CD8-positive, alpha-beta memory T cell (primary cell): ENCODE measurements at regions not wholly inside any gene's neighbourhood (a gene's known extent, or its start where the extent isn't known, plus 50 kb on each side); places are given as distances from the start of the nearest gene placed in this dataset.

Experiments used
- CTCF ChIA-PET: fragments of 350-600 bp; sonication (Branson Sonifier 250); formaldehyde crosslinking; loops from one replicate; lab custom pipeline; 2021; ENCODE audit warnings: antibody characterized with exemption; lab: Charles Lee
- POLR2A ChIA-PET: fragments of 350-600 bp; sonication (Branson Sonifier 250); formaldehyde crosslinking; loops from one replicate; lab custom pipeline; 2021; ENCODE audit warnings: antibody characterized with exemption; lab: Charles Lee
- DNase-seq, 5 donors: peaks; one replicate each; pipeline versions ENCODE4 v3.0.0 to v3.0.0-alpha.2; 2020 to 2022; ENCODE audit warnings: mixed read lengths in 1 of 5
- H3K27ac ChIP-seq: one replicate; pipeline ENCODE4 v1.7.0; 2013; ENCODE audit warnings: low read depth, mild to moderate bottlenecking, low read length, moderate library complexity
- H3K27me3 ChIP-seq: 2 replicates; pipeline ENCODE4 v1.7.0; 2013; ENCODE audit warnings: low read length, mild to moderate bottlenecking; ENCODE audit not compliant: insufficient read depth, poor library complexity, severe bottlenecking
- H3K36me3 ChIP-seq: 2 replicates; pipeline ENCODE4 v1.7.0; 2013; ENCODE audit warnings: mild to moderate bottlenecking, low read length, moderate library complexity; ENCODE audit not compliant: insufficient read depth
- H3K4me1 ChIP-seq: 2 replicates; pipeline ENCODE4 v1.7.0; 2013; ENCODE audit warnings: mild to moderate bottlenecking, low read length, moderate library complexity; ENCODE audit not compliant: insufficient read depth
- H3K4me3 ChIP-seq: 2 replicates; pipeline ENCODE4 v1.7.0; 2013; ENCODE audit warnings: mild to moderate bottlenecking, low read length
- H3K9me3 ChIP-seq: 2 replicates; pipeline ENCODE4 v1.7.0; 2013; ENCODE audit warnings: mild to moderate bottlenecking, low read length
- H3K27ac Mint-ChIP-seq, 8 donors: one replicate each; pipeline ENCODE4 v1.8.0; 2020 to 2021; ENCODE audit warnings: mixed read lengths in 8 of 8, mild to moderate bottlenecking in 6 of 8, inconsistent platforms in 3 of 8, moderate library complexity in 3 of 8
- H3K27me3 Mint-ChIP-seq, 2 donors: one replicate each; pipeline ENCODE4 v1.8.0; 2020 to 2021; ENCODE audit warnings: mixed read lengths in 2 of 2, mild to moderate bottlenecking in 1 of 2, moderate library complexity in 1 of 2
- H3K36me3 Mint-ChIP-seq, 3 donors: one replicate each; pipeline ENCODE4 v1.8.0; 2020 to 2021; ENCODE audit warnings: mixed read lengths in 3 of 3, inconsistent platforms in 1 of 3, mild to moderate bottlenecking in 1 of 3
- H3K4me1 Mint-ChIP-seq, 3 donors: one replicate each; pipeline ENCODE4 v1.8.0; 2020 to 2021; ENCODE audit warnings: mixed read lengths in 3 of 3, inconsistent platforms in 1 of 3, mild to moderate bottlenecking in 1 of 3
- H3K4me3 Mint-ChIP-seq, 7 donors: one replicate each; pipeline ENCODE4 v1.8.0; 2020 to 2021; ENCODE audit warnings: mixed read lengths in 7 of 7, mild to moderate bottlenecking in 6 of 7, moderate library complexity in 4 of 7, inconsistent platforms in 2 of 7
- H3K9me3 Mint-ChIP-seq, 5 donors: one replicate each; pipeline ENCODE4 v1.8.0; 2020 to 2022; ENCODE audit warnings: mixed read lengths in 5 of 5, mild to moderate bottlenecking in 3 of 5, moderate library complexity in 2 of 5, inconsistent platforms in 1 of 5

- no peaks in the 10 kb centered on the region for H3K27me3 ChIP-seq
- no peak overlapping the region for H3K4me3 ChIP-seq
- no peak overlapping the region for H3K27ac ChIP-seq
- Mint-ChIP-seq H3K4me3 (no peak overlapping the region), H3K27me3 (peaks cover 5 to 21% of the 10 kb centered on the region in 2 donors), H3K36me3 (no peaks in the 10 kb centered on the region), H3K27ac (no peak overlapping the region), H3K9me3 (no peaks in the 10 kb centered on the region), H3K4me1 (no peaks in the 10 kb centered on the region)
- ChIA-PET POLR2A (no interaction called here), CTCF (no interaction called here)
- no peaks in the 10 kb centered on the region for H3K4me1 ChIP-seq
- DNase-seq, result no peak
- H3K9me3 ChIP-seq, result no peaks in the 10 kb centered on the region
- H3K36me3 ChIP-seq, result no peaks in the 10 kb centered on the region
These were observed 177.2 kb downstream of the SEM1 start for GRCh38 chr7:96532428-96532935.

- H3K9me3 ChIP-seq, result no peaks in the 10 kb centered on the region
- Mint-ChIP-seq H3K4me1 (no peaks in the 10 kb centered on the region), H3K27ac (no peak overlapping the region), H3K4me3 (no peak overlapping the region), H3K9me3 (no peaks in the 10 kb centered on the region), H3K36me3 (no peaks in the 10 kb centered on the region), H3K27me3 (peaks cover 5 to 29% of the 10 kb centered on the region in 2 donors)
- no peaks in the 10 kb centered on the region for H3K27me3 ChIP-seq
- H3K36me3 ChIP-seq, result no peaks in the 10 kb centered on the region
- no peak overlapping the region for H3K27ac ChIP-seq
- CTCF ChIA-PET, result no interaction called here
- no peak overlapping the region for H3K4me3 ChIP-seq
- H3K4me1 ChIP-seq, result no peaks in the 10 kb centered on the region
- POLR2A ChIA-PET, result interaction anchor here (0.6 kb wide), 1 partner anchor 455 kb away, joined by 3 read pairs; no protein-coding TSS in a partner anchor
- no peak for DNase-seq
These were observed 178.3 kb downstream of the SEM1 start for GRCh38 chr7:96531331-96531730.

GRCh38 chr7:96530786-96531185 is 178.9 kb downstream of the SEM1 start:
- Mint-ChIP-seq H3K4me3 (no peak overlapping the region), H3K36me3 (no peaks in the 10 kb centered on the region), H3K27me3 (peaks cover 5 to 32% of the 10 kb centered on the region in 2 donors), H3K4me1 (no peaks in the 10 kb centered on the region), H3K27ac (no peak overlapping the region), H3K9me3 (no peaks in the 10 kb centered on the region)
- H3K27ac ChIP-seq, result no peak overlapping the region
- no peaks in the 10 kb centered on the region for H3K4me1 ChIP-seq
- ChIA-PET POLR2A (interaction anchor here (0.6 kb wide), 1 partner anchor 455 kb away, joined by 3 read pairs; no protein-coding TSS in a partner anchor), CTCF (no interaction called here)
- no peaks in the 10 kb centered on the region for H3K27me3 ChIP-seq
- H3K4me3 ChIP-seq, result no peak overlapping the region
- no peak for DNase-seq
- H3K9me3 ChIP-seq, result no peaks in the 10 kb centered on the region
- H3K36me3 ChIP-seq, result no peaks in the 10 kb centered on the region

- Mint-ChIP-seq H3K4me1 (peaks cover 0 to 7% (median 7%) of the 10 kb centered on the region in 3 donors), H3K27ac (peak overlapping the region in 1 of 8 donors; percentile 31), H3K9me3 (peaks cover 0 to 2% (median 0%) of the 10 kb centered on the region in 5 donors), H3K36me3 (peaks cover 0 to 1% (median 0%) of the 10 kb centered on the region in 3 donors), H3K4me3 (no peak overlapping the region), H3K27me3 (peaks cover 5 to 44% of the 10 kb centered on the region in 2 donors)
- no peaks in the 10 kb centered on the region for H3K9me3 ChIP-seq
- H3K4me3 ChIP-seq, result no peak overlapping the region
- no peak overlapping the region for H3K27ac ChIP-seq
- no peaks in the 10 kb centered on the region for H3K4me1 ChIP-seq
- ChIA-PET CTCF (no interaction called here), POLR2A (no interaction called here)
- no peaks in the 10 kb centered on the region for H3K36me3 ChIP-seq
- H3K27me3 ChIP-seq, result no peaks in the 10 kb centered on the region
- DNase-seq, result no peak
These were observed 182.4 kb downstream of the SEM1 start for GRCh38 chr7:96527133-96527827.

- H3K9me3 Mint-ChIP-seq, result peaks cover 0 to 2% (median 0%) of the 10 kb centered on the region in 5 donors
- Histone ChIP-seq H3K9me3 (no peaks in the 10 kb centered on the region), H3K36me3 (no peaks in the 10 kb centered on the region), H3K27ac (no peak overlapping the region), H3K4me1 (no peaks in the 10 kb centered on the region), H3K27me3 (no peaks in the 10 kb centered on the region), H3K4me3 (no peak overlapping the region)
- no peak for DNase-seq
- H3K4me1 Mint-ChIP-seq, result peaks cover 0 to 7% (median 7%) of the 10 kb centered on the region in 3 donors
- ChIA-PET CTCF (no interaction called here), POLR2A (no interaction called here)
- no peak overlapping the region for H3K27ac Mint-ChIP-seq
- peaks cover 0 to 1% (median 0%) of the 10 kb centered on the region in 3 donors for H3K36me3 Mint-ChIP-seq
- peaks cover 5 to 44% of the 10 kb centered on the region in 2 donors for H3K27me3 Mint-ChIP-seq
- no peak overlapping the region for H3K4me3 Mint-ChIP-seq
These were observed 183.2 kb downstream of the SEM1 start for GRCh38 chr7:96526496-96526895.

GRCh38 chr7:96521068-96521894 is 188.4 kb downstream of the SEM1 start:
- no peaks in the 10 kb centered on the region for H3K27me3 ChIP-seq
- Mint-ChIP-seq H3K27ac (no peak overlapping the region), H3K4me1 (peaks cover 0 to 7% (median 7%) of the 10 kb centered on the region in 3 donors), H3K36me3 (peaks cover 0 to 1% (median 0%) of the 10 kb centered on the region in 3 donors), H3K9me3 (peaks cover 0 to 2% (median 0%) of the 10 kb centered on the region in 5 donors), H3K4me3 (no peak overlapping the region), H3K27me3 (peaks cover 0 to 31% of the 10 kb centered on the region in 2 donors)
- no peaks in the 10 kb centered on the region for H3K9me3 ChIP-seq
- H3K4me3 ChIP-seq, result no peak overlapping the region
- no peaks in the 10 kb centered on the region for H3K36me3 ChIP-seq
- ChIA-PET CTCF (no interaction called here), POLR2A (no interaction called here)
- H3K27ac ChIP-seq, result no peak overlapping the region
- no peaks in the 10 kb centered on the region for H3K4me1 ChIP-seq
- no peak for DNase-seq

- H3K4me3 ChIP-seq, result no peak overlapping the region
- no peaks in the 10 kb centered on the region for H3K9me3 ChIP-seq
- ChIA-PET POLR2A (no interaction called here), CTCF (no interaction called here)
- no peaks in the 10 kb centered on the region for H3K36me3 ChIP-seq
- no peaks in the 10 kb centered on the region for H3K27me3 ChIP-seq
- DNase-seq, result no peak
- Mint-ChIP-seq H3K36me3 (no peaks in the 10 kb centered on the region), H3K27me3 (peaks cover 8 to 42% of the 10 kb centered on the region in 2 donors), H3K4me3 (no peak overlapping the region), H3K27ac (no peak overlapping the region), H3K4me1 (no peaks in the 10 kb centered on the region), H3K9me3 (no peaks in the 10 kb centered on the region)
- no peak overlapping the region for H3K27ac ChIP-seq
- no peaks in the 10 kb centered on the region for H3K4me1 ChIP-seq
These were observed 186.5 kb upstream of the SLC25A13 start for GRCh38 chr7:96508371-96508770.

GRCh38 chr7:96503597-96503996 is 181.7 kb upstream of the SLC25A13 start:
- H3K9me3 Mint-ChIP-seq, result no peaks in the 10 kb centered on the region

More at GRCh38 chr7:96503597-96503996, 181.7 kb upstream of the SLC25A13 start:
- no peak for DNase-seq
- Histone ChIP-seq H3K36me3 (no peaks in the 10 kb centered on the region), H3K4me3 (no peak overlapping the region), H3K27me3 (no peaks in the 10 kb centered on the region), H3K4me1 (no peaks in the 10 kb centered on the region), H3K27ac (no peak overlapping the region), H3K9me3 (no peaks in the 10 kb centered on the region)
- CTCF ChIA-PET, result no interaction called here
- Mint-ChIP-seq H3K4me1 (no peaks in the 10 kb centered on the region), H3K36me3 (no peaks in the 10 kb centered on the region), H3K4me3 (no peak overlapping the region), H3K27ac (no peak overlapping the region), H3K27me3 (peaks cover 0 to 9% of the 10 kb centered on the region in 2 donors)
- POLR2A ChIA-PET, result no interaction called here
